HG03442 (cell line): ENCODE measurements at regions not wholly inside any gene's neighbourhood (a gene's known extent, or its start where the extent isn't known, plus 50 kb on each side); places are given as distances from the start of the nearest gene placed in this dataset.

Source experiments
- ATAC-seq: cut with Tn5 transposase; IDR thresholded peaks from one replicate; pipeline ENCODE4 v1.9.1; 2021; ENCODE audit warnings: mild to moderate bottlenecking, moderate library complexity; ENCODE audit not compliant: unreplicated experiment

GRCh38 chr1:81232420-81232819 lies 568.3 kb upstream of the ADGRL2 start:
- no peak for ATAC-seq

GRCh38 chr1:81231729-81232038 lies 569.0 kb upstream of the ADGRL2 start:
- ATAC-seq, result no peak

GRCh38 chr1:81230983-81231728 lies 569.6 kb upstream of the ADGRL2 start:
- ATAC-seq, result no peak

- ATAC-seq, result no peak
Measured at GRCh38 chr1:81228926-81229325, 571.8 kb upstream of the ADGRL2 start.

GRCh38 chr1:81226603-81226928 lies 574.2 kb upstream of the ADGRL2 start:
- ATAC-seq, result no peak

- ATAC-seq, result peak; percentile 88
Measured at GRCh38 chr1:81225789-81226602, 574.7 kb upstream of the ADGRL2 start.

- ATAC-seq, result no peak
Measured at GRCh38 chr1:81224222-81224621, 576.5 kb upstream of the ADGRL2 start.

- no peak for ATAC-seq
Measured at GRCh38 chr1:81221564-81221963, 579.2 kb upstream of the ADGRL2 start.

- ATAC-seq, result no peak
Measured at GRCh38 chr1:81220614-81221071, 580.1 kb upstream of the ADGRL2 start.

GRCh38 chr1:81217058-81217457 lies 583.7 kb upstream of the ADGRL2 start:
- no peak for ATAC-seq

GRCh38 chr1:81213279-81213678 lies 587.5 kb upstream of the ADGRL2 start:
- ATAC-seq, result no peak

- no peak for ATAC-seq
Measured at GRCh38 chr1:81209461-81209860, 591.3 kb upstream of the ADGRL2 start.

GRCh38 chr1:81208441-81208840 lies 592.3 kb upstream of the ADGRL2 start:
- ATAC-seq, result no peak

GRCh38 chr1:81205956-81206355 lies 594.8 kb upstream of the ADGRL2 start:
- ATAC-seq, result no peak

- ATAC-seq, result no peak
Measured at GRCh38 chr1:81201779-81202178, 599.0 kb upstream of the ADGRL2 start.

GRCh38 chr1:81197591-81197990 lies 603.1 kb upstream of the ADGRL2 start:
- no peak for ATAC-seq

- no peak for ATAC-seq
Measured at GRCh38 chr1:81192647-81193642, 607.8 kb upstream of the ADGRL2 start.

- ATAC-seq, result no peak
Measured at GRCh38 chr1:81190003-81190402, 610.7 kb upstream of the ADGRL2 start.

GRCh38 chr1:81187635-81188034 lies 613.1 kb upstream of the ADGRL2 start:
- no peak for ATAC-seq

- ATAC-seq, result no peak
Measured at GRCh38 chr1:81186261-81186660, 614.5 kb upstream of the ADGRL2 start.

- no peak for ATAC-seq
Measured at GRCh38 chr1:81183553-81183952, 617.2 kb upstream of the ADGRL2 start.
